Keratinocyte (primary cell): ENCODE measurements at regions not wholly inside any gene's neighbourhood (a gene's known extent, or its start where the extent isn't known, plus 50 kb on each side); places are given as distances from the start of the nearest gene placed in this dataset.
A peak's percentile ranks its signal among the peaks of the same experiment; 100 is the strongest.

Experiments used
- DNase-seq: peaks from one replicate; pipeline ENCODE4 v3.0.0-alpha.2; 2011; ENCODE audit warnings: low read depth, missing footprints, low spot score
- FAIRE-seq: peaks from 2 replicates; lab custom pipeline; 2011; peaks lifted over from hg19 to GRCh38; lab: Jason Lieb, UNC
- H2AFZ ChIP-seq: 2 replicates; pipeline ENCODE4 v1.6.0; 2012; ENCODE audit warnings: low read length, control low read depth, inconsistent platforms; ENCODE audit not compliant: control insufficient read depth
- H3K27ac ChIP-seq: 2 replicates; pipeline ENCODE4 v1.5.1; 2011; ENCODE audit warnings: low read length; ENCODE audit not compliant: control insufficient read depth, insufficient read depth
- H3K27me3 ChIP-seq: 3 replicates; pipeline ENCODE4 v1.6.0; 2011; ENCODE audit warnings: low read length; ENCODE audit not compliant: control insufficient read depth, insufficient read depth; ENCODE audit errors: extremely low read depth
- H3K36me3 ChIP-seq, 2 experiments: 2 replicates in 1 of 2; 3 replicates in 1 of 2; pipeline ENCODE4 v1.5.1; 2011; ENCODE audit warnings: low read length in 2 of 2, mild to moderate bottlenecking in 1 of 2; ENCODE audit not compliant: control insufficient read depth in 2 of 2, insufficient read depth in 2 of 2; ENCODE audit errors: extremely low read depth in 1 of 2
- H3K4me1 ChIP-seq: 3 replicates; pipeline ENCODE4 v1.5.1; 2011; ENCODE audit warnings: low read length; ENCODE audit not compliant: control insufficient read depth, insufficient read depth; ENCODE audit errors: extremely low read depth
- H3K4me2 ChIP-seq: 3 replicates; pipeline ENCODE4 v1.6.0; 2011; ENCODE audit warnings: low read depth, low read length; ENCODE audit not compliant: control insufficient read depth, insufficient read depth; ENCODE audit errors: extremely low read depth
- H3K4me3 ChIP-seq, 3 experiments: fragments of 200-600 bp in 1 of 3; sonication (generic) in 1 of 3; 2 replicates in 2 of 3; 3 replicates in 1 of 3; pipeline ENCODE4 v1.5.1; 2011 to 2016; ENCODE audit warnings: low read length in 3 of 3, mild to moderate bottlenecking in 3 of 3, control low read depth in 2 of 3, inconsistent platforms in 1 of 3, low read depth in 1 of 3, mixed read lengths in 1 of 3, mixed run types in 1 of 3, moderate library complexity in 1 of 3; ENCODE audit not compliant: control insufficient read depth in 2 of 3, insufficient read depth in 2 of 3; ENCODE audit errors: extremely low read depth in 1 of 3
- H3K79me2 ChIP-seq: 2 replicates; pipeline ENCODE4 v1.6.0; 2012; ENCODE audit warnings: low read length; ENCODE audit not compliant: control insufficient read depth, insufficient read depth
- H3K9ac ChIP-seq: 3 replicates; pipeline ENCODE4 v1.6.0; 2011; ENCODE audit warnings: low read length; ENCODE audit not compliant: control insufficient read depth, insufficient read depth; ENCODE audit errors: extremely low read depth
- H3K9me1 ChIP-seq: 3 replicates; pipeline ENCODE4 v1.6.0; 2011; ENCODE audit warnings: low read length; ENCODE audit not compliant: control insufficient read depth, insufficient read depth; ENCODE audit errors: extremely low read depth
- H3K9me3 ChIP-seq: 2 replicates; pipeline ENCODE4 v1.5.1; 2012; ENCODE audit warnings: low read depth, low read length; ENCODE audit not compliant: control insufficient read depth
- H4K20me1 ChIP-seq: 3 replicates; pipeline ENCODE4 v1.6.0; 2011; ENCODE audit warnings: low read length; ENCODE audit not compliant: control insufficient read depth, insufficient read depth; ENCODE audit errors: extremely low read depth
- CTCF ChIP-seq, 3 experiments: IDR thresholded peaks in 1 of 3; conservative IDR thresholded peaks in 1 of 3; optimal IDR thresholded peaks in 1 of 3; 2 replicates in 2 of 3; 3 replicates in 1 of 3; pipeline versions ENCODE3 to v1.5.1; 2011; ENCODE audit warnings: low read length in 3 of 3, mild to moderate bottlenecking in 3 of 3, moderate library complexity in 2 of 3, control low read depth in 1 of 3, inconsistent platforms in 1 of 3; ENCODE audit not compliant: insufficient read depth in 2 of 3; ENCODE audit errors: extremely low read depth in 1 of 3
- EZH2 ChIP-seq: IDR thresholded peaks from one replicate; pipeline ENCODE4 v1.6.1; 2012; ENCODE audit warnings: inconsistent platforms, mild to moderate bottlenecking, low read length, moderate library complexity
- dilution Hi-C: fragments of 300-500 bp; cut with MboI; formaldehyde crosslinking; loops from one replicate; pipeline ENCODE4 v1.7.0; 2020; ENCODE audit warnings: low sequenced_read_pairs; ENCODE audit not compliant: extremely low pct_ligation_motif_present

DNA sequence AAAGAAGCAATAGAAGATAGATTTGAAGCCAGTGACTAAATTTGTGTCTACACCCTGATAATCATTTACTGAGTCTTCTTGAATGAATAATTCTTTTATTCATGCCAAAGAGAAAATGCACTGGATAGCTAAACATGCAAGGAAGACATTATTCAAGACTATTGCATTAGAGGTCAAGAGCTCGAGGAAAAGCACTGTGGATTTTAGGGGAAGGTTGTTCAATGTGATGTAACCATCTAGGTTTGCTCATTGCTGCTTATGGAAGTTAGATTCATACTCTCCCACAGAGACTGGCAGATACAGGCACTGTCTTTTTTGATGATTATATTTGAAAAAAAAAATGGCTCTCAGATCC, 682.1 kb downstream of the KCNA4 start:
- FAIRE-seq: no peak
- H3K9ac ChIP-seq: no peak overlapping the region
- dilution Hi-C loops: no loop called here

DNA sequence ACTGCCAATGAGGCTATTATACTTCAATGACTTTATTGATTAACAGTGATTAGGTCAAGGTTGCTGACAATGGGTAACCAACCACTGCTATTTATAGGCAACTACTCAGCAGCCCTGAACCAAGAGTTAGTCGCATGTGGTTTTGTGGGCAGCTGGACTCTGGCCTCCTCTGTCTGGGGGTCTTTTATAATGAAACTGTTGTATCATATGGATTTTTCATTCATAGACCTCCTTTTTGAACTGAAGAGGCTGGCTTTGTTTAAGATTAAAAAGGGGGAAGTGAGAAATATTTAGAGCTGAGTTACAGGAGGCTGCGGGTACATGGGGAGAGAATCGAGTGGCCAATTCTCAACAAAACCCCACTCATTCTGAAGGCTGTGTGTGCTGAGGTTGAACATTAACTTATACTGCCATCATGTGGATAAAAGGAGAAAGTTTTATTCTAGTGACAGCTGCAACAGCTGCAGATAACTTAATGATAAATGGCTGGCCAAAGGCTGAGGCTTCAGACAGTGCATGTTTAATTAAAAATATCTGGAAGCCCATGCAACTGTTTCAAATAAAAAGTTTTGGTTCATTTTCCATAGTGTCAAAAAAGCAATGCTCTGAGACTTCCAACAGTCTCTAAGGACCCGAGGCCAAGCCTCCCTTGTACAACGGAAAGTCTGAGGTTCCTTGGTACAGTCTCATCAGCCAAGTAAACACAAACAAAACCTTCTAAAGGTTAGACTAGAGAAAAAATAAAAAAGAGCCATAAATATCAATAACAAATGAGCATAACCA, 682.6 kb downstream of the KCNA4 start:
- no peak for DNase-seq
- no peaks in the 10 kb centered on the region for H3K27me3 ChIP-seq
- H3K36me3 ChIP-seq: no peaks in the 10 kb centered on the region
- H3K79me2 ChIP-seq: no peaks in the 10 kb centered on the region
- H3K9me1 ChIP-seq: no peaks in the 10 kb centered on the region
- TF ChIP-seq EZH2 (no peak), CTCF (optimal IDR thresholded peaks at IDR 0.05 in 1 of 3, IDR thresholded peaks at IDR 0.05 in 1 of 3, conservative IDR thresholded peaks at IDR 0.05 in 1 of 3; ENCODE audit: extremely low read depth in 1 of 3, insufficient read depth in 2 of 3, low read length in 3 of 3) (peak in 2 of 3 experiments; percentile 41 to 42)
- dilution Hi-C loops: no loop called here
- H4K20me1 ChIP-seq: no peaks in the 10 kb centered on the region
- no peak overlapping the region for H3K27ac ChIP-seq
- H2AFZ ChIP-seq: no peak overlapping the region
- no peak overlapping the region for H3K4me3 ChIP-seq
- no peaks in the 10 kb centered on the region for H3K9me3 ChIP-seq
- no peak overlapping the region for H3K9ac ChIP-seq
- FAIRE-seq: peak; percentile 56
- H3K4me2 ChIP-seq: no peak overlapping the region
- H3K4me1 ChIP-seq: peaks cover 4% of the 10 kb centered on the region

More for the DNA sequence above, 682.1 kb downstream of the KCNA4 start:
- Histone ChIP-seq H3K27me3 (no peaks in the 10 kb centered on the region), H2AFZ (no peak overlapping the region), H3K4me3 (no peak overlapping the region), H3K4me1 (no peaks in the 10 kb centered on the region), H4K20me1 (no peaks in the 10 kb centered on the region), H3K9me3 (no peaks in the 10 kb centered on the region), H3K9me1 (no peaks in the 10 kb centered on the region), H3K36me3 (no peaks in the 10 kb centered on the region), H3K4me2 (no peak overlapping the region), H3K27ac (no peak overlapping the region), H3K79me2 (no peaks in the 10 kb centered on the region)
- DNase-seq: no peak
- TF ChIP-seq CTCF (optimal IDR thresholded peaks at IDR 0.05 in 1 of 3, IDR thresholded peaks at IDR 0.05 in 1 of 3, conservative IDR thresholded peaks at IDR 0.05 in 1 of 3; ENCODE audit: extremely low read depth in 1 of 3, insufficient read depth in 2 of 3, low read length in 3 of 3) (no peak), EZH2 (no peak)
